RWPE2 (cell line): ENCODE measurements at regions not wholly inside any gene's neighbourhood (a gene's known extent, or its start where the extent isn't known, plus 50 kb on each side); places are given as distances from the start of the nearest gene placed in this dataset.

Experiments used
- ATAC-seq: fragments of 200-7000 bp; cut with Tn5 transposase; 3 replicates; pipeline ENCODE4 v1.9.1; 2021; ENCODE audit warnings: low read depth
- DNase-seq: peaks from one replicate; pipeline ENCODE4 v3.0.0-alpha.2; 2020; ENCODE audit warnings: low spot score
- H3K27ac ChIP-seq: fragments of 450-650 bp; 2 replicates; pipeline ENCODE4 v1.5.1; 2017; ENCODE audit warnings: mild to moderate bottlenecking; ENCODE audit not compliant: poor library complexity, severe bottlenecking
- H3K27me3 ChIP-seq: fragments of 250-450 bp; sonication (Bioruptor Pico); 2 replicates; pipeline ENCODE4 v1.5.1; 2021; ENCODE audit warnings: mild to moderate bottlenecking, moderate library complexity; ENCODE audit not compliant: insufficient read depth, poor library complexity, severe bottlenecking
- H3K36me3 ChIP-seq: fragments of 250-450 bp; sonication (Bioruptor Pico); 2 replicates; pipeline ENCODE4 v1.5.1; 2020; ENCODE audit warnings: low read depth, mild to moderate bottlenecking, moderate library complexity
- H3K4me1 ChIP-seq: fragments of 250-450 bp; sonication (Bioruptor Pico); 2 replicates; pipeline ENCODE4 v1.5.1; 2021; ENCODE audit warnings: mild to moderate bottlenecking, moderate library complexity; ENCODE audit not compliant: insufficient read depth, poor library complexity, severe bottlenecking
- H3K4me3 ChIP-seq: fragments of 250-450 bp; sonication (Bioruptor Pico); 2 replicates; pipeline ENCODE4 v1.5.1; 2021; ENCODE audit warnings: mild to moderate bottlenecking, moderate library complexity; ENCODE audit not compliant: severe bottlenecking
- H3K9me3 ChIP-seq: fragments of 250-450 bp; sonication (Bioruptor Pico); 2 replicates; pipeline ENCODE4 v1.5.1; 2021; ENCODE audit warnings: mild to moderate bottlenecking, moderate library complexity; ENCODE audit not compliant: severe bottlenecking
- CTCF ChIP-seq: fragments of 450-650 bp; IDR thresholded peaks from one replicate; pipeline ENCODE4 v1.5.1; 2017; ENCODE audit warnings: mild to moderate bottlenecking, moderate library complexity; ENCODE audit not compliant: poor library complexity, severe bottlenecking

- peak; percentile 71 for ATAC-seq
- H3K27ac ChIP-seq = no peak overlapping the region
- no peak overlapping the region for H3K4me3 ChIP-seq
Observed at GRCh38 chr16:86865851-86866662, 287.7 kb downstream of the FOXL1 start.

GRCh38 chr16:86866986-86867722 lies 288.8 kb downstream of the FOXL1 start:
- no peak for DNase-seq
- ATAC-seq = no peak
- TF ChIP-seq CTCF = no peak
- Histone ChIP-seq H3K4me3 (no peak overlapping the region), H3K27ac (no peak overlapping the region), H3K36me3 (no peaks in the 10 kb centered on the region), H3K4me1 (no peaks in the 10 kb centered on the region), H3K27me3 (no peaks in the 10 kb centered on the region), H3K9me3 (no peaks in the 10 kb centered on the region)

More at GRCh38 chr16:86865851-86866662, 287.7 kb downstream of the FOXL1 start:
- no peak for TF ChIP-seq CTCF
- DNase-seq = no peak
- no peaks in the 10 kb centered on the region for H3K9me3 ChIP-seq
- no peaks in the 10 kb centered on the region for H3K4me1 ChIP-seq
- no peaks in the 10 kb centered on the region for H3K27me3 ChIP-seq
- H3K36me3 ChIP-seq = no peaks in the 10 kb centered on the region

- DNase-seq (no peak), ATAC-seq (no peak)
- H3K4me3 ChIP-seq = no peak overlapping the region
- H3K9me3 ChIP-seq = no peaks in the 10 kb centered on the region
- no peak overlapping the region for H3K27ac ChIP-seq
- no peak for TF ChIP-seq CTCF
- no peaks in the 10 kb centered on the region for H3K27me3 ChIP-seq
- H3K4me1 ChIP-seq = no peaks in the 10 kb centered on the region
- no peaks in the 10 kb centered on the region for H3K36me3 ChIP-seq
Observed at GRCh38 chr16:86868070-86868469, 289.7 kb downstream of the FOXL1 start.

- Histone ChIP-seq H3K27me3 (no peaks in the 10 kb centered on the region), H3K4me1 (no peaks in the 10 kb centered on the region), H3K9me3 (no peaks in the 10 kb centered on the region), H3K36me3 (no peaks in the 10 kb centered on the region), H3K27ac (no peak overlapping the region), H3K4me3 (no peak overlapping the region)
- no peak for ATAC-seq
- no peak for TF ChIP-seq CTCF
- no peak for DNase-seq
Observed at GRCh38 chr16:86868786-86869185, 290.4 kb downstream of the FOXL1 start.
